Neuronal stem cell (in vitro differentiated cells): ENCODE measurements at regions not wholly inside any gene's neighbourhood (a gene's known extent, or its start where the extent isn't known, plus 50 kb on each side); places are given as distances from the start of the nearest gene placed in this dataset.
"Not testable (repeated sequence)": the region's sequence is repeated elsewhere in the genome, so short reads cannot be mapped to it uniquely, and the experiment has no call there.

Source experiments
- DNase-seq: peaks from one replicate; pipeline ENCODE4 v3.0.0-alpha.2; 2013; ENCODE audit warnings: low spot score
- H2AFZ ChIP-seq: one replicate; pipeline ENCODE4 v1.6.1; 2013; ENCODE audit warnings: mild to moderate bottlenecking, low read length, inconsistent platforms
- H2AK5ac ChIP-seq: 2 replicates; pipeline ENCODE4 v1.6.1; 2013; ENCODE audit warnings: low read depth, mild to moderate bottlenecking, inconsistent platforms, low read length, moderate library complexity, mixed read lengths
- H2BK120ac ChIP-seq: 2 replicates; pipeline ENCODE4 v1.6.1; 2013; ENCODE audit warnings: low read depth, mild to moderate bottlenecking, inconsistent platforms, low read length, moderate library complexity, mixed read lengths
- H2BK12ac ChIP-seq: one replicate; pipeline ENCODE4 v1.6.1; 2013; ENCODE audit warnings: low read length, inconsistent platforms
- H2BK15ac ChIP-seq: 2 replicates; pipeline ENCODE4 v1.6.1; 2013; ENCODE audit warnings: mild to moderate bottlenecking, low read length, inconsistent platforms, mixed read lengths
- H2BK5ac ChIP-seq: one replicate; pipeline ENCODE4 v1.6.1; 2013; ENCODE audit warnings: inconsistent platforms, mild to moderate bottlenecking, low read length, moderate library complexity
- H3K14ac ChIP-seq: one replicate; pipeline ENCODE4 v1.6.1; 2013; ENCODE audit warnings: low read length, inconsistent platforms
- H3K18ac ChIP-seq: 2 replicates; pipeline ENCODE4 v1.6.1; 2013; ENCODE audit warnings: low read length, inconsistent platforms
- H3K23ac ChIP-seq: 2 replicates; pipeline ENCODE4 v1.6.1; 2013; ENCODE audit warnings: low read depth, mild to moderate bottlenecking, mixed read lengths, low read length, inconsistent platforms; ENCODE audit not compliant: poor library complexity
- H3K27ac ChIP-seq: replicated peaks from 3 replicates; pipeline ENCODE4 v1.5.1; 2013; ENCODE audit warnings: low read length, inconsistent platforms
- H3K27me3 ChIP-seq, 3 experiments: 2 replicates each; pipeline ENCODE4 v1.6.1; 2013; ENCODE audit warnings: low read length in 3 of 3, mild to moderate bottlenecking in 2 of 3, inconsistent platforms in 1 of 3, low read depth in 1 of 3, mixed read lengths in 1 of 3, moderate library complexity in 1 of 3; ENCODE audit not compliant: control insufficient read depth in 3 of 3, insufficient read depth in 3 of 3
- H3K36me3 ChIP-seq, 2 donors: replicated peaks in 1 of 2; 2 replicates each; pipeline ENCODE4 v1.6.1; 2013; ENCODE audit warnings: low read length in 2 of 2; ENCODE audit not compliant: control insufficient read depth in 2 of 2, insufficient read depth in 2 of 2
- H3K4ac ChIP-seq: 2 replicates; pipeline ENCODE4 v1.6.1; 2013; ENCODE audit warnings: inconsistent platforms, mild to moderate bottlenecking, low read length, moderate library complexity
- H3K4me1 ChIP-seq, 2 donors: 1 replicate in 1 of 2; 2 replicates in 1 of 2; pipeline ENCODE4 v1.6.1; 2013; ENCODE audit warnings: low read length in 2 of 2, low read depth in 1 of 2; ENCODE audit not compliant: control insufficient read depth in 2 of 2, insufficient read depth in 1 of 2
- H3K4me2 ChIP-seq: one replicate; pipeline ENCODE4 v1.6.1; 2013; ENCODE audit warnings: mild to moderate bottlenecking, low read length, inconsistent platforms; ENCODE audit not compliant: insufficient read depth, poor library complexity, severe bottlenecking
- H3K4me3 ChIP-seq, 2 donors: 2 replicates each; pipeline ENCODE4 v1.5.1; 2013; ENCODE audit warnings: low read length in 2 of 2, mild to moderate bottlenecking in 2 of 2, inconsistent platforms in 1 of 2, moderate library complexity in 1 of 2
- H3K79me1 ChIP-seq: one replicate; pipeline ENCODE4 v1.6.1; 2013; ENCODE audit warnings: low read depth, mild to moderate bottlenecking, inconsistent platforms, low read length, moderate library complexity
- H3K9ac ChIP-seq: one replicate; pipeline ENCODE4 v1.6.1; 2013; ENCODE audit warnings: mild to moderate bottlenecking, low read depth, low read length, inconsistent platforms; ENCODE audit not compliant: poor library complexity
- H3K9me3 ChIP-seq, 2 donors: replicated peaks in 1 of 2; 2 replicates each; pipeline versions ENCODE3 to v1.6.1; 2013; ENCODE audit warnings: low read length in 2 of 2, mild to moderate bottlenecking in 2 of 2, inconsistent platforms in 1 of 2, low read depth in 1 of 2, mixed read lengths in 1 of 2, moderate library complexity in 1 of 2; ENCODE audit not compliant: control insufficient read depth in 2 of 2, insufficient read depth in 1 of 2
- H4K8ac ChIP-seq: one replicate; pipeline ENCODE4 v1.6.1; 2013; ENCODE audit warnings: low read depth, mild to moderate bottlenecking, inconsistent platforms, low read length, moderate library complexity
- H4K91ac ChIP-seq: one replicate; pipeline ENCODE4 v1.6.1; 2013; ENCODE audit warnings: low read length, low read depth, mild to moderate bottlenecking, inconsistent platforms; ENCODE audit not compliant: poor library complexity
- WGBS, 2 donors: extraction: QIAGEN DNeasy Blood & Tissue Kit; methylation state at CpG; one replicate each; pipeline ENCODE4 v1.1.7; 2013; ENCODE audit warnings: missing lambda C conversion rate in 2 of 2, mixed read lengths in 1 of 2; ENCODE audit not compliant: insufficient read length in 2 of 2, insufficient replicate concordance in 1 of 2; ENCODE audit errors: extremely low coverage in 2 of 2; 5-methylcytosine and 5-hydroxymethylcytosine counted together

GRCh38 chr7:112959276-112959675, 127.4 kb downstream of the GPR85 start:
- Histone ChIP-seq H2BK120ac (no peak overlapping the region), H3K9me3 (no peaks in the 10 kb centered on the region), H2BK12ac (no peak overlapping the region), H3K4ac (no peak overlapping the region), H3K9ac (no peak overlapping the region), H3K27me3 (no peaks in the 10 kb centered on the region), H2BK5ac (no peak overlapping the region), H3K18ac (no peak overlapping the region), H3K14ac (no peak overlapping the region), H4K91ac (no peak overlapping the region), H3K27ac (no peak overlapping the region), H3K36me3 (no peaks in the 10 kb centered on the region), H3K4me2 (no peak overlapping the region), H2AFZ (no peak overlapping the region), H2AK5ac (no peak overlapping the region), H3K4me1 (no peaks in the 10 kb centered on the region), H3K4me3 (no peak overlapping the region), H3K79me1 (no peaks in the 10 kb centered on the region), H2BK15ac (no peak overlapping the region), H3K23ac (no peak overlapping the region), H4K8ac (no peak overlapping the region)
- DNase-seq: no peak

- Histone ChIP-seq H3K4me2 (no peak overlapping the region), H3K27me3 (no peaks in the 10 kb centered on the region), H2BK15ac (no peak overlapping the region), H2AK5ac (no peak overlapping the region), H3K14ac (no peak overlapping the region), H2AFZ (no peak overlapping the region), H3K9ac (no peak overlapping the region), H3K4me1 (no peaks in the 10 kb centered on the region), H3K9me3 (no peaks in the 10 kb centered on the region), H3K4me3 (no peak overlapping the region), H2BK5ac (no peak overlapping the region), H2BK120ac (no peak overlapping the region), H4K91ac (no peak overlapping the region), H3K79me1 (no peaks in the 10 kb centered on the region), H3K36me3 (no peaks in the 10 kb centered on the region), H2BK12ac (no peak overlapping the region), H3K23ac (no peak overlapping the region), H4K8ac (no peak overlapping the region), H3K27ac (no peak overlapping the region), H3K18ac (no peak overlapping the region), H3K4ac (no peak overlapping the region)
- no peak for DNase-seq
Observed at GRCh38 chr7:112958775-112959174, 127.9 kb downstream of the GPR85 start.

- no peak for DNase-seq
- Histone ChIP-seq H3K4me1 (no peaks in the 10 kb centered on the region), H3K27me3 (no peaks in the 10 kb centered on the region), H3K14ac (no peak overlapping the region), H3K23ac (no peak overlapping the region), H3K9me3 (no peaks in the 10 kb centered on the region), H2AK5ac (no peak overlapping the region), H3K4ac (no peak overlapping the region), H3K36me3 (no peaks in the 10 kb centered on the region), H3K27ac (no peak overlapping the region), H3K9ac (no peak overlapping the region), H4K8ac (no peak overlapping the region), H3K4me2 (no peak overlapping the region), H2BK15ac (no peak overlapping the region), H3K79me1 (no peaks in the 10 kb centered on the region), H2BK12ac (no peak overlapping the region), H3K4me3 (no peak overlapping the region), H2BK120ac (no peak overlapping the region), H2BK5ac (no peak overlapping the region), H2AFZ (no peak overlapping the region), H4K91ac (no peak overlapping the region), H3K18ac (no peak overlapping the region)
Observed at GRCh38 chr7:112957901-112958300, 128.7 kb downstream of the GPR85 start.

GRCh38 chr7:112953031-112953430, 133.6 kb downstream of the GPR85 start:
- not testable (repeated sequence) for H3K4ac ChIP-seq, H4K8ac ChIP-seq, H3K9me3 ChIP-seq, H3K18ac ChIP-seq, H3K14ac ChIP-seq, H4K91ac ChIP-seq, DNase-seq, H3K4me3 ChIP-seq, H2BK5ac ChIP-seq, H3K79me1 ChIP-seq, H3K4me1 ChIP-seq, H3K36me3 ChIP-seq, H3K9ac ChIP-seq, H2BK15ac ChIP-seq, H3K27me3 ChIP-seq, H3K4me2 ChIP-seq, H2AK5ac ChIP-seq, H3K27ac ChIP-seq, H2BK120ac ChIP-seq, H2BK12ac ChIP-seq, H3K23ac ChIP-seq, H2AFZ ChIP-seq
- WGBS, 2 donors: no CpG with 5 or more reads among the region's 3 CpGs
